Renal pelvis (tissue), 1 donor: ENCODE measurements at regions not wholly inside any gene's neighbourhood (a gene's known extent, or its start where the extent isn't known, plus 50 kb on each side); places are given as distances from the start of the nearest gene placed in this dataset.
A peak's percentile ranks its signal among the peaks of the same experiment; 100 is the strongest.
"Not testable (repeated sequence)": the region's sequence is repeated elsewhere in the genome, so short reads cannot be mapped to it uniquely, and the experiment has no call there.

Experiments used
- DNase-seq: peaks from one replicate; pipeline ENCODE4 v3.0.0-alpha.2; 2013

GRCh38 chr3:35849496-35849895, 210.2 kb downstream of the ARPP21 start:
- no peak for DNase-seq

- no peak for DNase-seq
Measured at GRCh38 chr3:35849963-35850362, 210.6 kb downstream of the ARPP21 start.

DNA sequence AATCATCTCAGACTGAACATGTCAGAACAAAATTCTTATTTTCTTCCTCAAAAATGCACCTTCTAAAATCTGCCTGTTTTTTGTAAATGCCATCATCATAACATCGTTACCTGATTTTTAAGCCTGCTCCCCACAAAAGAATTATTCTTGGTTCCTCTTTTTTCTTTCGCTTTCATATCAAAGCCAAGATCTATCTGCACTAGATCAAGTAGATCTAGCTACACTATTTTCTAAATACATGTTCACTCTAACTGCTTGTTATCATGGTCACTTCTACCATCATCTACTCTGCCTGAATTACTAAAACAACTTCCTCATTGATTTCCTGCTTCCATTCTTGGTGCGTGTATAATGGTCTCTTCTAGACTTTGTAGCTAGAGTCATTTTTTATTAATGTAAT, 217.7 kb downstream of the ARPP21 start:
- no peak for DNase-seq

GRCh38 chr3:35862057-35862456, 222.7 kb downstream of the ARPP21 start:
- DNase-seq: no peak

DNA sequence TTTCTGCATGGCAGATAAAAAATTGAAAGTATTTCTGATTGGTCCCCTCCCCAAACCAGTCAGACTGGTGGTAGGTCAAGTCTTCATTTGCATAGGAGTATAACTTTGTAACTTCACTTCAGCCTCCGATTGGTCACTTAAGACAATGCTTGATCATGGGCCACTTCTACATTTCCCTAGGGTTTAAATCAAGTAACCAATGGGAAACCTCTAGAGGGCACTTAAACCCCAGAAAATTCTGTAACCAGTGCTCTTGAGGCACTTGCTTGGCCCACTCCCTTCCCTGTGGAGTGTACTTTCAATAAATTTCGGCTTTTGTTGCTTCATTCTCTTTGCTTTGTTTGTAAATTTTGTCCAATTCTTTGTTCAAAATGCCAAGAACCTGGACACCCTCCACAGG, 225.5 kb downstream of the ARPP21 start:
- DNase-seq: no peak

DNA sequence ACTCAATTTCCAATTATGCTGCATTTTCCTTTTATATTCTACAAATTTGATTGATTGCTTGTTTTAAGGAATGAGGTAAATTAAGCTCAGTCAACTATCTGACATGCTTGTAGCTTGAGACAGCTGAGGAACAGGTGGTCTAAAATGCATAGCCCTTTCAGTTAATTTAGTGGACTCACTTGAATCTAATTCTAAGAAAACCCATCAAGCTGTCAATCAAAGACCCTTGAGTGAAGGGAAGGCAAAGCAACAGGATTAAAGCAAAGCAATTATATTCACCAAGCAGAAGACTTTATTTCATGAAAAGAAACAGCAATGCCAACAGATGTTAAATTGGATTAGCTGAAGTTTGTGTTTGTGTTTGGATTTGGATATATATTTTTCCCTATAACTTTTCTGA, 228.5 kb downstream of the ARPP21 start:
- DNase-seq: no peak

DNA sequence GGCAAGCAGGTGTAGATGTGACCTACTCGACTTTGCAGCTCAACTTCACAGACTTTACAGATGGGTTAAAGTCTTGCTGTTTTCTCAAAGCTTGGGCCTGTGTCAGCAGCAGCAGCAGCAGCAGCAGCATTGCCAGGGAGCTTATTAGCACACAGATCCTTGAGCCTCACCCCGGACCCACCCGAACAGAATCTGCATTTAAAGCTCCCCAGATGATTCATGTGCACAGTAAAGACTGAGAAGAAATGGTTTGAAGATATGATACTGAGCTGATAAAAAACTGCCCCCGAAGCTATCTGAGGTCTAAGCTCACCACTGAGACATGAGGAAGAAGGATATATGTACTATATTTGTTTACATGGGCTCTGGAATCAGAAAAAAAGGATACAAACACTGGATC, 231.7 kb downstream of the ARPP21 start:
- DNase-seq: no peak

- no peak for DNase-seq
Measured at GRCh38 chr3:35883929-35884328, 244.6 kb downstream of the ARPP21 start.

GRCh38 chr3:35894735-35895134, 255.4 kb downstream of the ARPP21 start:
- DNase-seq: no peak

DNA sequence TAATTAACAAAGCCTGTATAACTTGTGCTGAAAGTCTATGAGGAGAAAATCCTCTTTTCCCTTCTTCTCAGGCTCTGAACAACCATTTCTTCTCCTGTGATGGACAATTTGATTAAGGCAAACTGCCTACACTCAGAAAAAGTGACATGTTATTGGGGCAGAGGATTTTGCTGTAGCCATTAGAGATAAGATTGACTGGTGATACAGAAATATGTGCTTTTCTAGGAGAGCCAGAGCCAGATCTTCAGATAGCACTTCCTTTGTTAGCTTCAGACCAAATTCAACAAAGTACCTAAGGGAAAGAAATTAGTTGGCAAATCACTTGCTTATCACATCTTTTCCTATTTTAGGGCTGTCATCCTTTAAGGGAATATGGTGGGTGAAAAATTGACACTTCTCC, 259.9 kb downstream of the ARPP21 start:
- no peak for DNase-seq

- no peak for DNase-seq
Measured at GRCh38 chr3:35900079-35900478, 260.8 kb downstream of the ARPP21 start.

DNA sequence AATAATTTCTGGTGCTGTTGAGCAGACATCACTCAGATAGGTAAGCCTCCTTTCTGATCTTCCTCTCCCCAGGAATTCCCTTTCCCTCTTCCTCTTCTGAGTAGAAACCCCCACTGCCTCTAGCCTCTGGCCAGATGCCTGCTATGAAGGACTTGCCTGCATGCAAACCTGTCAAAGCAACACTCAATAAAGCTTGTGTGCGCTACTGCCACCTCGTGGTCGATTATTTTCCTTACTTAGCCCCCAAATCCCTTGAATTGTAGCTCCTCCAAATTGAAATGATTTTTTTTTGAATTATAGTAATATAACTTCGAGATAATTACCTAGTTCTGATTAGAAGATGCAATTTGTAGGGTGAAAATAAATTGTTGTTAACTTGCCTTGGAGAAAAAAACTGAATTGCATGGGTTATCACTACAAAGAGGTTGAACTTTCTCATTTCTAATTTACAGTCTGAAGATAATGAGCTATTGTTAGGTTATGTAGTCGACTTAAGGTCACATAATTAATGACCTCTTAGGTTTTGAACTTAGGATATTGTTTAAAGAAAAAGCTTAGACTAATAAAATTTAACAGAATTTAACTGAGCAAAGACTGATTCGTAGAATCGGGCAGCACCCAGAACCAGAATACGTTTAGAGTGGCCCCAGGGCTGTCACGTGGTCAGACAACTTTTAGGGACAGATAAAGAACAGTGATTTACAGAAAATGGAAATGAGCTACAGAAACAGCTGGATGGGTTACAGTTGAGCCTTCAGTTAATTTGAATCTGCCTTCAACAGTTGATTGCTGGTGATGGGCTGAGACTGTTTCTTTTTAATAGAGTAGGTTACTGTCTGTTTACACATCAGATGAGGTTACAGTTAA, 269.3 kb downstream of the ARPP21 start:
- peak; percentile 61 for DNase-seq

DNA sequence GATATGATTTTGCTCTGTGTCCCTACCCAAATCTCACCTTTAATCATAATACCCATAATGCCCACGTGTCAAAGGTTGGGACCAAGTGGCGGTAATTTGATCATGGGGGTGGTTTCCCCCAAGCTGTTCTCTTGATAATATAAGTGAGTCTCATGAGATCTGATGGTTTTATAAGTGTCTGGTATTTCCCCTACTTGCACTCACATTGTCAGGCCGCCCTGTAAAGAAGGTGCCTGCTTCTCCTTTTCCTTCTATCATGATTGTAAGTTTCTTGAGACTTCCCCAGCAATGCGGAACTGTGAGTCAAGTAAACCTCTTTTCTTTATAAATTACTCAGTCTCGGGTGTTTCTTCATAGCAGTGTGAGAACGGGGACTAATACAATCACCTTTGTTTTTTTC, 279.8 kb downstream of the ARPP21 start:
- no peak for DNase-seq

GRCh38 chr3:35921718-35922117, 282.4 kb downstream of the ARPP21 start:
- no peak for DNase-seq

- DNase-seq: not testable (repeated sequence)
Measured at GRCh38 chr3:35924070-35924469, 284.7 kb downstream of the ARPP21 start.

- DNase-seq: no peak
Measured at GRCh38 chr3:35927441-35927840, 288.1 kb downstream of the ARPP21 start.

- no peak for DNase-seq
Measured at GRCh38 chr3:35929158-35929557, 289.8 kb downstream of the ARPP21 start.

DNA sequence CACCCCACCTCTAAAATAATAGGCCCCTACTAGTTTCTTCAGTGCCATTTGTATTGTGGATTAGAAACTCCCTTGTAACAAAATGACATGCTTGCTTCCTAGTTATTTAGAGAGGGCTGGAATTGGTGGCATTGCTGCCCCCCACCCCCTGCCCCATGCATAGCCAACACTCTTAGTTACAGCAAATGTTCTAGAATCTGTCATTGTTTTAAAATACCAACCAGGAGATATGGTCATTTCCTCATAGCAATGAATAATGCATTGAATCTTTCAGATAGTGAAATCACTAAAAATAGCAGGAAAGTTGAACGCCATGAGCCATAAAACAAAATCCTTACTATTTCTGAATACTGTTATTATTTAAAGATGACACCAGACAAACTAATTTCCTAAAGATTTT, 292.5 kb downstream of the ARPP21 start:
- DNase-seq: no peak

GRCh38 chr3:35932995-35933394, 293.7 kb downstream of the ARPP21 start:
- no peak for DNase-seq

GRCh38 chr3:35936571-35936970, 297.2 kb downstream of the ARPP21 start:
- DNase-seq: no peak

DNA sequence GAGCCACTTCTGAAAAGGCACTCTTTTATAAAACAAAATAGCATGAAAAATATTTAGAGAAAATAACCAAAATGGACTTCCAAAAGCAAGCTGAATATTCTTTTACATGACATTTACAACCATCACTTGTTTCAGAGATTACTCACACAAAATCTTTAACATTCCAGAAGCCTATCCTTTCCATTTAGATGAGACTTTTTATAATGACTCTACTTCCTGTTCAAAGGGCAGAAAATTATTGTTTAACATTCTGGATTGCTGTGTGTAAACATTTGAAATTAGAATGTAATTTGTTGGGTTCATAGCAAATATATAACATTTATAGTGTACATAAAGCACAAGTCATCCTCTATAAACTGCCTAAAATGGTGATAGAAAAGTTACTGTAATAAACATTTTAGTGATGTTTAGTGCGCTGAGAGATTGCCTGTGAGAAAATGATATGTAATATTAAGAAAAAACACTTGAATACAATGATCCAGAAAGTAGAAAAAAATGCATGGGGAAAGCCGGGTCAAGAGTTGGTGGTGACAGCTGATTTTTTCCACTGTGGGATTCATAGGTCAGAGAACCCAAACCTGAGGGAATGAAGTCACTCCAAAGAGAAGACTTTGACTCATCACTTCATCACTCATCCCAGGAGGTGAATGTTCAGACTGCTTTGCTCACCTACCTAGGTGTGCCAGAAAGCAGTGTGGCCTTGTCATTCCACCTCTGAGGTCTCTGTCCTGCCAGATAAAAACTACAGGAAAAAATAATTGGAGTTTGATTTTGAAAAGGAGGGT, 305.8 kb downstream of the ARPP21 start:
- DNase-seq: no peak

DNA sequence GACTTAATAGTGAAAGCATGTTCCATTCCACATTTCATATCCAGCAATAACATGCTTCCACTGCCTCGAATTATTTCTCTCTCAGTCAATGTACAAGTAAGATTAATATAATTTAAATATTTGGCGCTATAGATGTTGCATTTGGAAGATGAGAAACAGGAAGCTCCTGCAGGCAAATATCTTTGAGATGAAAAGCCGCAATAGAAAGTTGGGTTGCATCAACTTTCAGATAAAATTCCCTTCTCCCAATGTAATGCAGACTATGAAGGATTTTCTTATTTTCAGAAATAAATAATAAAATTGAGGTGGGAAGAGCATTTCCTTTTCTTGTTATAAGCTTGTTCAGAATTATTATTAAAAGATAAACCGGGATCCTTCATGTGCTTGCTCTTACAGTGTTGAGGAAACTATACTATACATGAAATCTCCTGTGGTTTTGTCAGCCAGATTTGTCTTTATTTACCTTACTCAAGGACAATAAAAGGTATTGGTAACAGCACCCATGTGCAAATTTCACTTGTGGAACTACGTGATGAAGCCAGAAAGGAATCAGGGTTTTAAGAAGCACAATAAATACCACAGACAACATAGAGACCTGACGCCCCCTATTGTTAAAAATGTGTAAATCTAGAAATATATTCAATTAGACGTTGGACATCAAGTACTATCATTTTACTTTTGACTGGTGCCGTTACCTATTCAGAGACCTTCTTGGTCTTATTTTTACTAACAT, 307.0 kb downstream of the ARPP21 start:
- DNase-seq: peak; percentile 26
